Vagina (tissue), 2 donors: ENCODE measurements at regions not wholly inside any gene's neighbourhood (a gene's known extent, or its start where the extent isn't known, plus 50 kb on each side); places are given as distances from the start of the nearest gene placed in this dataset.

ENCODE experiments used
- DNase-seq, 2 donors: peaks; one replicate each; pipeline ENCODE4 v3.0.0-alpha.2; 2017; ENCODE audit errors: extremely low spot score in 2 of 2
- H3K27ac ChIP-seq: fragments of 200-600 bp; sonication (generic); one replicate; pipeline ENCODE4 v1.5.1; 2019
- H3K27me3 ChIP-seq: fragments of 200-600 bp; sonication (generic); one replicate; pipeline ENCODE4 v1.5.1; 2019
- H3K36me3 ChIP-seq, 2 donors: fragments of 200-600 bp; sonication (generic); one replicate each; pipeline ENCODE4 v1.5.1; 2017 to 2019
- H3K4me1 ChIP-seq: fragments of 200-600 bp; sonication (generic); one replicate; pipeline ENCODE4 v1.5.1; 2019
- H3K4me3 ChIP-seq, 2 donors: fragments of 200-600 bp; sonication (generic); 1 replicate in 1 of 2; 2 replicates in 1 of 2; pipeline ENCODE4 v1.5.1; 2016 to 2019
- H3K9me3 ChIP-seq: fragments of 200-600 bp; sonication (generic); one replicate; pipeline ENCODE4 v1.5.1; 2019
- POLR2A ChIP-seq, 2 donors: fragments of 450-650 bp; IDR thresholded peaks; one replicate each; pipeline ENCODE4 v1.6.1; 2017; ENCODE audit warnings: antibody characterized with exemption in 2 of 2, mild to moderate bottlenecking in 2 of 2, moderate library complexity in 2 of 2
- POLR2AphosphoS5 ChIP-seq, 2 donors: sonication (generic); formaldehyde crosslinking; IDR thresholded peaks; one replicate each; pipeline ENCODE4 v1.9.0; 2017; ENCODE audit warnings: antibody characterized with exemption in 2 of 2, mild to moderate bottlenecking in 2 of 2, low read depth in 1 of 2; ENCODE audit not compliant: insufficient read depth in 1 of 2
- intact Hi-C: fragments of 100-400 bp; cut with DNase I; formaldehyde crosslinking; loops from one replicate; pipeline ENCODE4 v1.15.1; 2023
- TF ChIP-seq, protein P1 (sequence below), 3 experiments: fragments of 450-650 bp in 2 of 3; fragments of 200-600 bp in 1 of 3; sonication (generic) in 1 of 3; IDR thresholded peaks; one replicate each; pipeline ENCODE4 v1.5.1; 2017 to 2019; ENCODE audit warnings: antibody characterized with exemption in 3 of 3, mild to moderate bottlenecking in 2 of 3, moderate library complexity in 2 of 3

- peak overlapping the region; percentile 21 to 24 for H3K4me3 ChIP-seq
- H3K9me3 ChIP-seq = no peaks in the 10 kb centered on the region
- H3K36me3 ChIP-seq = no peaks in the 10 kb centered on the region
- TF ChIP-seq POLR2AphosphoS5 (IDR thresholded peaks at IDR 0.05; ENCODE audit: insufficient read depth in 1 of 2, low read depth in 1 of 2) (no peak), POLR2A (IDR thresholded peaks at IDR 0.05) (no peak)
- TF ChIP-seq, protein P1, sequence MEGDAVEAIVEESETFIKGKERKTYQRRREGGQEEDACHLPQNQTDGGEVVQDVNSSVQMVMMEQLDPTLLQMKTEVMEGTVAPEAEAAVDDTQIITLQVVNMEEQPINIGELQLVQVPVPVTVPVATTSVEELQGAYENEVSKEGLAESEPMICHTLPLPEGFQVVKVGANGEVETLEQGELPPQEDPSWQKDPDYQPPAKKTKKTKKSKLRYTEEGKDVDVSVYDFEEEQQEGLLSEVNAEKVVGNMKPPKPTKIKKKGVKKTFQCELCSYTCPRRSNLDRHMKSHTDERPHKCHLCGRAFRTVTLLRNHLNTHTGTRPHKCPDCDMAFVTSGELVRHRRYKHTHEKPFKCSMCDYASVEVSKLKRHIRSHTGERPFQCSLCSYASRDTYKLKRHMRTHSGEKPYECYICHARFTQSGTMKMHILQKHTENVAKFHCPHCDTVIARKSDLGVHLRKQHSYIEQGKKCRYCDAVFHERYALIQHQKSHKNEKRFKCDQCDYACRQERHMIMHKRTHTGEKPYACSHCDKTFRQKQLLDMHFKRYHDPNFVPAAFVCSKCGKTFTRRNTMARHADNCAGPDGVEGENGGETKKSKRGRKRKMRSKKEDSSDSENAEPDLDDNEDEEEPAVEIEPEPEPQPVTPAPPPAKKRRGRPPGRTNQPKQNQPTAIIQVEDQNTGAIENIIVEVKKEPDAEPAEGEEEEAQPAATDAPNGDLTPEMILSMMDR (IDR thresholded peaks at IDR 0.05) = no peak
- peaks cover 7% of the 10 kb centered on the region for H3K4me1 ChIP-seq
- peak overlapping the region; percentile 54 for H3K27ac ChIP-seq
- intact Hi-C loops = no loop called here
- DNase-seq = no peak
- no peaks in the 10 kb centered on the region for H3K27me3 ChIP-seq
Measured at GRCh38 chr6:6810727-6811126, 222.2 kb downstream of the LY86 start.

GRCh38 chr6:6811128-6812009 lies 222.8 kb downstream of the LY86 start:
- Histone ChIP-seq H3K27me3 (no peaks in the 10 kb centered on the region), H3K9me3 (no peaks in the 10 kb centered on the region), H3K27ac (peak overlapping the region; percentile 54), H3K36me3 (no peaks in the 10 kb centered on the region), H3K4me3 (peak overlapping the region; percentile 21 to 24), H3K4me1 (peaks cover 7% of the 10 kb centered on the region)
- DNase-seq = no peak
- intact Hi-C loops = no loop called here
- TF ChIP-seq POLR2A (IDR thresholded peaks at IDR 0.05) = no peak
- peak in 1 of 2 donors; percentile 68 for TF ChIP-seq POLR2AphosphoS5 (IDR thresholded peaks at IDR 0.05; ENCODE audit: insufficient read depth in 1 of 2, low read depth in 1 of 2)

GRCh38 chr6:6812427-6812826 lies 223.9 kb downstream of the LY86 start:
- DNase-seq = no peak
- Histone ChIP-seq H3K36me3 (no peaks in the 10 kb centered on the region), H3K4me1 (peaks cover 7% of the 10 kb centered on the region), H3K9me3 (no peaks in the 10 kb centered on the region), H3K4me3 (no peak overlapping the region), H3K27ac (no peak overlapping the region), H3K27me3 (no peaks in the 10 kb centered on the region)
- TF ChIP-seq POLR2AphosphoS5 (IDR thresholded peaks at IDR 0.05; ENCODE audit: insufficient read depth in 1 of 2, low read depth in 1 of 2) (no peak), POLR2A (IDR thresholded peaks at IDR 0.05) (no peak)
- TF ChIP-seq, protein P1 (IDR thresholded peaks at IDR 0.05) = no peak
- intact Hi-C loops = no loop called here

DNA sequence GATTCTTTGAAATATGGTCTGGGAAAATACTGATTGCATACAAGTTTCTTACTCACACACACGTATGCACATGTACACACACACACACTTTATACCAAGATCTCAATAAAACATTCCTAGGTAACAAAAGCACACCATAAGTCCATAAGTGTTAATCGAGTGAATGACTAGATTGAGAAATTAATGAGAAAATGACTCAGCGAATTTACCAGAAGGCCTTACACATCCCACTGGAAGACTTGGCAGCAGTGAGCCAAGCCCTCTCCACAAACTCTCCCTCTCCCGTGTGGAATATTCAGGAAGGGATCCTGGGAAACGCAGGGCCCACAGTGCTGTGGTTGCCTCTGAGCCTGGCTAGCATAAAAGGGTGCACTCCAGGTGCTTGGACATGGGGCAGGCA lies 227.2 kb downstream of the LY86 start:
- H3K9me3 ChIP-seq = no peaks in the 10 kb centered on the region
- H3K27me3 ChIP-seq = no peaks in the 10 kb centered on the region
- DNase-seq = no peak
- H3K4me3 ChIP-seq = no peak overlapping the region
- no peak overlapping the region for H3K27ac ChIP-seq
- no peaks in the 10 kb centered on the region for H3K36me3 ChIP-seq
- TF ChIP-seq POLR2A (IDR thresholded peaks at IDR 0.05) = no peak
- TF ChIP-seq, protein P1 (IDR thresholded peaks at IDR 0.05) = no peak
- TF ChIP-seq POLR2AphosphoS5 (IDR thresholded peaks at IDR 0.05; ENCODE audit: insufficient read depth in 1 of 2, low read depth in 1 of 2) = no peak
- H3K4me1 ChIP-seq = peaks cover 8% of the 10 kb centered on the region
- intact Hi-C loops = no loop called here

GRCh38 chr6:6816716-6817115 lies 228.2 kb downstream of the LY86 start:
- TF ChIP-seq POLR2AphosphoS5 (IDR thresholded peaks at IDR 0.05; ENCODE audit: insufficient read depth in 1 of 2, low read depth in 1 of 2) (no peak), POLR2A (IDR thresholded peaks at IDR 0.05) (no peak)
- TF ChIP-seq, protein P1 (IDR thresholded peaks at IDR 0.05) = no peak
- DNase-seq = no peak
- H3K36me3 ChIP-seq = no peaks in the 10 kb centered on the region
- no peaks in the 10 kb centered on the region for H3K9me3 ChIP-seq
- H3K27ac ChIP-seq = no peak overlapping the region
- H3K27me3 ChIP-seq = no peaks in the 10 kb centered on the region
- intact Hi-C loops = no loop called here
- peaks cover 3% of the 10 kb centered on the region for H3K4me1 ChIP-seq
- H3K4me3 ChIP-seq = no peak overlapping the region
